Mesothelial cell of epicardium (in vitro differentiated cells): ENCODE measurements at regions not wholly inside any gene's neighbourhood (a gene's known extent, or its start where the extent isn't known, plus 50 kb on each side); places are given as distances from the start of the nearest gene placed in this dataset.

Experiments used
- DNase-seq, 2 experiments: peaks; one replicate each; pipeline ENCODE4 v3.0.0; 2021; ENCODE audit warnings: low spot score in 2 of 2; ENCODE audit not compliant: unreplicated experiment in 2 of 2
- H3K27ac Mint-ChIP-seq: 2 replicates; pipeline ENCODE4 v1.8.0; 2021; ENCODE audit warnings: mixed read lengths
- H3K27me3 Mint-ChIP-seq: 2 replicates; pipeline ENCODE4 v1.8.0; 2021; ENCODE audit warnings: low read depth, mixed read lengths
- H3K36me3 Mint-ChIP-seq: 2 replicates; pipeline ENCODE4 v1.8.0; 2021; ENCODE audit warnings: mixed read lengths
- H3K4me1 Mint-ChIP-seq: 2 replicates; pipeline ENCODE4 v1.8.0; 2021; ENCODE audit warnings: mixed read lengths
- H3K4me3 Mint-ChIP-seq: 2 replicates; pipeline ENCODE4 v1.8.0; 2021; ENCODE audit warnings: mild to moderate bottlenecking, moderate library complexity, mixed read lengths
- H3K9me3 Mint-ChIP-seq: 2 replicates; pipeline ENCODE4 v1.8.0; 2021; ENCODE audit warnings: mixed read lengths
- TF ChIP-seq, protein P1 (sequence below): fragments of 200-600 bp; sonication (generic); IDR thresholded peaks from one replicate; pipeline ENCODE4 v1.5.0; 2021; ENCODE audit warnings: antibody characterized with exemption; ENCODE audit not compliant: unreplicated experiment

GRCh38 chr11:92909214-92909613 lies 60.2 kb upstream of the MTNR1B start:
- no peaks in the 10 kb centered on the region for H3K4me1 Mint-ChIP-seq
- H3K36me3 Mint-ChIP-seq, result no peaks in the 10 kb centered on the region
- DNase-seq, result no peak
- no peak overlapping the region for H3K4me3 Mint-ChIP-seq
- no peak overlapping the region for H3K27ac Mint-ChIP-seq
- peaks cover 3% of the 10 kb centered on the region for H3K9me3 Mint-ChIP-seq
- TF ChIP-seq, protein P1, sequence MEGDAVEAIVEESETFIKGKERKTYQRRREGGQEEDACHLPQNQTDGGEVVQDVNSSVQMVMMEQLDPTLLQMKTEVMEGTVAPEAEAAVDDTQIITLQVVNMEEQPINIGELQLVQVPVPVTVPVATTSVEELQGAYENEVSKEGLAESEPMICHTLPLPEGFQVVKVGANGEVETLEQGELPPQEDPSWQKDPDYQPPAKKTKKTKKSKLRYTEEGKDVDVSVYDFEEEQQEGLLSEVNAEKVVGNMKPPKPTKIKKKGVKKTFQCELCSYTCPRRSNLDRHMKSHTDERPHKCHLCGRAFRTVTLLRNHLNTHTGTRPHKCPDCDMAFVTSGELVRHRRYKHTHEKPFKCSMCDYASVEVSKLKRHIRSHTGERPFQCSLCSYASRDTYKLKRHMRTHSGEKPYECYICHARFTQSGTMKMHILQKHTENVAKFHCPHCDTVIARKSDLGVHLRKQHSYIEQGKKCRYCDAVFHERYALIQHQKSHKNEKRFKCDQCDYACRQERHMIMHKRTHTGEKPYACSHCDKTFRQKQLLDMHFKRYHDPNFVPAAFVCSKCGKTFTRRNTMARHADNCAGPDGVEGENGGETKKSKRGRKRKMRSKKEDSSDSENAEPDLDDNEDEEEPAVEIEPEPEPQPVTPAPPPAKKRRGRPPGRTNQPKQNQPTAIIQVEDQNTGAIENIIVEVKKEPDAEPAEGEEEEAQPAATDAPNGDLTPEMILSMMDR, result no peak
- H3K27me3 Mint-ChIP-seq, result no peaks in the 10 kb centered on the region

DNA sequence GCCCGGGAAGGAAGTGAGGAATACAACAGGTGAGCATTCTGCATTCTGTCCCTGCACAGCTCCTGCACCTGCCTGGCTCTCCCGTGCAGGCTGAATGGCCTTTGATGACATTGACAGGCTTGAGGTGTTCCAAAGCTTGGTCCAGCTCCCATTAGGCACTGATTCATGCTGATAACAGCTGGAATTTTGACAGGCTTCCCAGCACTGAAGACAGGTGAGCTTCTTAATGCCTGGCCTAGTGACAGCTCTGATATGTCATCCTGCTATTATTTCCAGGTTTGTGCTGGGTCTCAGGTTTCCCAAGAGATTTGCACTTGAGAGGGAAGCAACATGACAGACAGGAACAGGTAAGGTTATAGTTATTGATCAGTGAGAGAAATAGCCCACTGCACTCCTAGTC lies 58.0 kb upstream of the MTNR1B start:
- no peaks in the 10 kb centered on the region for H3K9me3 Mint-ChIP-seq
- no peaks in the 10 kb centered on the region for H3K36me3 Mint-ChIP-seq
- no peak for DNase-seq
- H3K4me1 Mint-ChIP-seq, result no peaks in the 10 kb centered on the region
- H3K27me3 Mint-ChIP-seq, result no peaks in the 10 kb centered on the region
- no peak overlapping the region for H3K27ac Mint-ChIP-seq
- no peak overlapping the region for H3K4me3 Mint-ChIP-seq
- TF ChIP-seq, protein P1, result no peak

DNA sequence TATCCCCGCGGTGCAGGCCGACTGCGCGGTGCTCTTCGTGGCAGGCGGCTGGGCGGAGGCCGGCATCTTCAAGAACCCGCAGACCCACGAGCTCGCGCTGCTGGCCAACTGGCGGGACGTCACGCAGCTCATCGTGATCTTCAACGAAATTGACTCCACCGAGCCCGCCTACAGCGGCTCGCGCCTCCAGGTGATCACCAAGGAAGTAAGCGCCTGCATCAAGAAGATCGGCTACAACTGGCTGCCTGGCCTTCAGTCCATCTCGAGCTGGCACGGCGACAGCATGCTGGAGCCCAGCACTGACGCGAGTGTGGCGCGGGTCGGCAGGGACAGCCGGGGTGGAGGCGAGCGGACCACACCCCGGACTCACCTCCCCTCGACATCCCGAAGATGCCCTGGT lies 53.9 kb upstream of the MTNR1B start:
- no peak for DNase-seq
- no peak overlapping the region for H3K4me3 Mint-ChIP-seq
- H3K27me3 Mint-ChIP-seq, result no peaks in the 10 kb centered on the region
- no peaks in the 10 kb centered on the region for H3K9me3 Mint-ChIP-seq
- no peak overlapping the region for H3K27ac Mint-ChIP-seq
- TF ChIP-seq, protein P1, result no peak
- no peaks in the 10 kb centered on the region for H3K36me3 Mint-ChIP-seq
- no peaks in the 10 kb centered on the region for H3K4me1 Mint-ChIP-seq

- Mint-ChIP-seq H3K27me3 (no peaks in the 10 kb centered on the region), H3K9me3 (no peaks in the 10 kb centered on the region), H3K4me1 (no peaks in the 10 kb centered on the region), H3K27ac (no peak overlapping the region), H3K4me3 (no peak overlapping the region), H3K36me3 (no peaks in the 10 kb centered on the region)
- TF ChIP-seq, protein P1, result no peak
- no peak for DNase-seq
Measured at GRCh38 chr11:92916299-92916698, 53.2 kb upstream of the MTNR1B start.

DNA sequence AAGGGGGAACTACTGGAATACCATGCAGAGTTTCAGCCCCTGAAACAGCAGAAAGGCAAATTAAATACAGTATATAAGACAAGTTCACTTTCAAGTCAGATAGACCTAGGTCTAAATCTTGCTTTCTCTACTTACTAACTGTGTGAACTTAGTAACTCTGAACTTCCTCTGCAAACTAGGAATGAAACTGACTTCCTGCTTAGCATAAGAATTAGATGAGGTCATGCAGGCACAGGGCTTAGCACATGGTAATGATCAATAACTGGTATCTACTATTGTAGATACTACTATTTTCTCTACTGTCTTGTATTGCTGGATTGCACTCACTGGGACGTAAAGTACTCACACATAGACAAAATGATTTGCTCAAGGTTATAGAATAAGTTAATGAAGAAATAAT lies 51.5 kb upstream of the MTNR1B start:
- H3K9me3 Mint-ChIP-seq, result no peaks in the 10 kb centered on the region
- H3K27me3 Mint-ChIP-seq, result peaks cover 3% of the 10 kb centered on the region
- TF ChIP-seq, protein P1, result no peak
- H3K36me3 Mint-ChIP-seq, result no peaks in the 10 kb centered on the region
- H3K4me1 Mint-ChIP-seq, result no peaks in the 10 kb centered on the region
- H3K27ac Mint-ChIP-seq, result no peak overlapping the region
- H3K4me3 Mint-ChIP-seq, result no peak overlapping the region
- no peak for DNase-seq

- H3K27ac Mint-ChIP-seq, result no peak overlapping the region
- peaks cover 3% of the 10 kb centered on the region for H3K27me3 Mint-ChIP-seq
- no peak overlapping the region for H3K4me3 Mint-ChIP-seq
- peaks cover 1% of the 10 kb centered on the region for H3K9me3 Mint-ChIP-seq
- no peaks in the 10 kb centered on the region for H3K36me3 Mint-ChIP-seq
- DNase-seq, result no peak
- TF ChIP-seq, protein P1, result no peak
- H3K4me1 Mint-ChIP-seq, result no peaks in the 10 kb centered on the region
Measured at GRCh38 chr11:92919048-92919447, 50.4 kb upstream of the MTNR1B start.
